SK-N-SH (cell line): ENCODE measurements at regions not wholly inside any gene's neighbourhood (a gene's known extent, or its start where the extent isn't known, plus 50 kb on each side); places are given as distances from the start of the nearest gene placed in this dataset.
A peak's percentile ranks its signal among the peaks of the same experiment; 100 is the strongest.

ENCODE experiments used
- CTCF ChIA-PET: fragments of 300-600, 350-600 bp; formaldehyde crosslinking; extraction: SDS; loops from one replicate; lab custom pipeline; 2021; lab: Yijun Ruan, JAX
- POLR2A ChIA-PET: fragments of 350-600 bp; sonication (Branson Sonifier 250); formaldehyde crosslinking; extraction: SDS; loops from one replicate; lab custom pipeline; 2020; ENCODE audit warnings: antibody characterized with exemption, inconsistent platforms; lab: Yijun Ruan, JAX
- DNase-seq: peaks from one replicate; pipeline ENCODE4 v3.0.0; 2012
- H2AFZ ChIP-seq: fragments of 200-600 bp; sonication (generic); 2 replicates; pipeline ENCODE4 v1.8.1; 2016; ENCODE audit warnings: antibody characterized with exemption, mild to moderate bottlenecking, low read depth
- H3F3A ChIP-seq: fragments of 200-600 bp; sonication (generic); replicated peaks from 2 replicates; pipeline ENCODE3; 2016; ENCODE audit warnings: antibody characterized with exemption, mild to moderate bottlenecking; ENCODE audit not compliant: insufficient read depth
- H3K27ac ChIP-seq, 2 experiments: fragments of 200-500 bp in 1 of 2; fragments of 200-600 bp in 1 of 2; sonication (Bioruptor generic) in 1 of 2; sonication (generic), shearing (Covaris generic) in 1 of 2; 2 replicates each; pipeline versions ENCODE4 v1.5.1 to v1.6.1; 2014 to 2016; ENCODE audit warnings: low read depth in 2 of 2, inconsistent platforms in 1 of 2, low read length in 1 of 2, mild to moderate bottlenecking in 1 of 2, mixed read lengths in 1 of 2
- H3K27me3 ChIP-seq: fragments of 200-600 bp; sonication (generic), shearing (Covaris generic); 2 replicates; pipeline ENCODE4 v1.6.1; 2016; ENCODE audit warnings: mixed run types; ENCODE audit not compliant: insufficient read depth
- H3K36me3 ChIP-seq, 2 experiments: fragments of 200-500 bp in 1 of 2; fragments of 200-600 bp in 1 of 2; sonication (Bioruptor generic) in 1 of 2; sonication (generic) in 1 of 2; replicated peaks in 1 of 2; 2 replicates each; pipeline versions ENCODE3 to v1.5.1; 2014 to 2016; ENCODE audit warnings: low read length in 1 of 2, mild to moderate bottlenecking in 1 of 2; ENCODE audit not compliant: insufficient read depth in 2 of 2, control insufficient read depth in 1 of 2
- H3K4me1 ChIP-seq, 2 experiments: fragments of 200-500 bp in 1 of 2; fragments of 200-600 bp in 1 of 2; sonication (Bioruptor generic) in 1 of 2; sonication (generic), shearing (Covaris generic) in 1 of 2; 2 replicates each; pipeline versions ENCODE4 v1.5.1 to v1.6.1; 2014 to 2016; ENCODE audit warnings: low read depth in 1 of 2, low read length in 1 of 2, mixed run types in 1 of 2; ENCODE audit not compliant: insufficient read depth in 2 of 2, control insufficient read depth in 1 of 2
- H3K4me2 ChIP-seq: fragments of 200-600 bp; sonication (generic), shearing (Covaris generic); 2 replicates; pipeline ENCODE4 v1.6.1; 2017; ENCODE audit warnings: mixed run types
- H3K4me3 ChIP-seq, 2 experiments: fragments of 200-500 bp in 1 of 2; fragments of 200-600 bp in 1 of 2; sonication (Bioruptor generic) in 1 of 2; sonication (generic), shearing (Covaris generic) in 1 of 2; 2 replicates each; pipeline versions ENCODE4 v1.5.1 to v1.8.1; 2014 to 2016; ENCODE audit warnings: low read depth in 2 of 2, inconsistent platforms in 1 of 2, low read length in 1 of 2, mild to moderate bottlenecking in 1 of 2, mixed read lengths in 1 of 2, moderate library complexity in 1 of 2
- H3K79me2 ChIP-seq: fragments of 200-600 bp; sonication (generic); 2 replicates; pipeline ENCODE4 v1.8.1; 2017; ENCODE audit warnings: mild to moderate bottlenecking; ENCODE audit not compliant: insufficient read depth
- H3K9ac ChIP-seq: fragments of 200-600 bp; sonication (generic); 2 replicates; pipeline ENCODE4 v1.6.1; 2017; ENCODE audit warnings: mixed run types
- H3K9me2 ChIP-seq: fragments of 200-600 bp; sonication (generic); 2 replicates; pipeline ENCODE4 v1.6.1; 2017; ENCODE audit warnings: mixed run types
- H3K9me3 ChIP-seq: fragments of 200-600 bp; sonication (generic); 2 replicates; pipeline ENCODE4 v1.6.1; 2017; ENCODE audit warnings: mixed run types, mild to moderate bottlenecking, moderate library complexity
- H4K20me1 ChIP-seq: fragments of 200-600 bp; sonication (generic); 2 replicates; pipeline ENCODE4 v1.6.1; 2017; ENCODE audit warnings: mild to moderate bottlenecking, mixed run types; ENCODE audit not compliant: insufficient read depth
- CHD2 ChIP-seq: fragments of 150-350 bp; IDR thresholded peaks from 2 replicates; pipeline ENCODE4 v1.6.1; 2018; ENCODE audit warnings: low read length; ENCODE audit not compliant: partially characterized antibody
- CTCF ChIP-seq: fragments of 200-600 bp; sonication (generic); IDR thresholded peaks from 2 replicates; pipeline ENCODE4 v1.6.1; 2017; ENCODE audit warnings: antibody characterized with exemption, mild to moderate bottlenecking, moderate library complexity
- FOXM1 ChIP-seq: IDR thresholded peaks from 2 replicates; pipeline ENCODE4 v1.4.0; 2012; ENCODE audit warnings: low read depth, mild to moderate bottlenecking
- GABPA ChIP-seq: IDR thresholded peaks from 2 replicates; pipeline ENCODE4 v1.4.0; 2012; ENCODE audit warnings: low read depth, mild to moderate bottlenecking
- IRF3 ChIP-seq: fragments of 150-350 bp; IDR thresholded peaks from 2 replicates; pipeline ENCODE4 v1.6.1; 2016; ENCODE audit warnings: mild to moderate bottlenecking, low read depth, low read length
- MAX ChIP-seq: IDR thresholded peaks from 2 replicates; pipeline ENCODE4 v1.4.0; 2012; ENCODE audit warnings: low read depth
- PBX3 ChIP-seq: IDR thresholded peaks from 2 replicates; pipeline ENCODE4; 2012
- RAD21 ChIP-seq: IDR thresholded peaks from 2 replicates; pipeline ENCODE4 v1.6.1; 2012; ENCODE audit warnings: mild to moderate bottlenecking, low read length
- SIN3A ChIP-seq: IDR thresholded peaks from 2 replicates; pipeline ENCODE4 v1.6.1; 2012; ENCODE audit warnings: low read depth, mild to moderate bottlenecking, low read length, moderate library complexity, borderline replicate concordance
- TCF12 ChIP-seq: IDR thresholded peaks from 2 replicates; pipeline ENCODE4 v1.4.0; 2012
- ZBTB33 ChIP-seq: IDR thresholded peaks from 2 replicates; pipeline ENCODE4 v1.4.0; 2012; ENCODE audit warnings: low read depth, borderline replicate concordance
- WGBS: methylation state at CpG from one replicate; pipeline ENCODE4 v1.1.6; 2017; ENCODE audit warnings: low lambda C conversion rate; 5-methylcytosine and 5-hydroxymethylcytosine counted together

- Histone ChIP-seq H3K4me2 (no peak overlapping the region), H3K27me3 (no peaks in the 10 kb centered on the region), H2AFZ (no peak overlapping the region), H3K27ac (no peak overlapping the region), H3K79me2 (no peaks in the 10 kb centered on the region), H3K4me3 (no peak overlapping the region), H3K9me3 (no peaks in the 10 kb centered on the region), H3K36me3 (no peaks in the 10 kb centered on the region), H3K9me2 (no peaks in the 10 kb centered on the region), H3K9ac (no peak overlapping the region), H3F3A (no peaks in the 10 kb centered on the region), H4K20me1 (no peaks in the 10 kb centered on the region), H3K4me1 (no peaks in the 10 kb centered on the region; a peak in 1 of 4 replicates)
- POLR2A ChIA-PET, result no interaction called here
- no peak for TF ChIP-seq SIN3A
- no peak for TF ChIP-seq FOXM1
- no peak for TF ChIP-seq CHD2
- TF ChIP-seq MAX, result no peak
- TF ChIP-seq TCF12, result no peak
- no peak for TF ChIP-seq PBX3
- no peak for TF ChIP-seq GABPA
- no peak for TF ChIP-seq IRF3
- 50% methylated on average over 2 of the region's 2 CpGs for WGBS
- DNase-seq, result no peak
- CTCF ChIA-PET, result no interaction called here
These were observed 217.9 kb downstream of the ATPSCKMT start for GRCh38 chr5:10031817-10032216.

GRCh38 chr5:10030219-10030831 is 219.4 kb downstream of the ATPSCKMT start:
- CTCF ChIA-PET, result interaction anchor here (1.1 kb wide), 1 partner anchor 317 kb away, joined by 3 read pairs; no protein-coding TSS in a partner anchor
- Histone ChIP-seq H3K9me3 (no peaks in the 10 kb centered on the region), H3K4me2 (no peak overlapping the region), H3K36me3 (no peaks in the 10 kb centered on the region), H4K20me1 (no peaks in the 10 kb centered on the region), H3K27me3 (no peaks in the 10 kb centered on the region), H3K4me1 (no peaks in the 10 kb centered on the region; a peak in 1 of 4 replicates), H3K4me3 (no peak overlapping the region), H2AFZ (no peak overlapping the region)
- POLR2A ChIA-PET, result no interaction called here
- 17% methylated on average over 1 of the region's 2 CpGs for WGBS
- DNase-seq, result no peak
- TF ChIP-seq CTCF, result peak; percentile 34
- peak; percentile 47 for TF ChIP-seq RAD21
- no peak for TF ChIP-seq GABPA
- no peak for TF ChIP-seq ZBTB33
- TF ChIP-seq, all 33 proteins: peak for 2
- Histone ChIP-seq H3F3A (no peaks in the 10 kb centered on the region), H3K27ac (no peak overlapping the region), H3K9me2 (no peaks in the 10 kb centered on the region), H3K9ac (no peak overlapping the region), H3K79me2 (no peaks in the 10 kb centered on the region)
